H9 (cell line): ENCODE measurements at regions not wholly inside any gene's neighbourhood (a gene's known extent, or its start where the extent isn't known, plus 50 kb on each side); places are given as distances from the start of the nearest gene placed in this dataset.

Experiments
- DNase-seq: peaks from one replicate; pipeline ENCODE4 v3.0.0-alpha.2; 2017
- H2AFZ ChIP-seq: one replicate; pipeline ENCODE4 v1.6.1; 2013; ENCODE audit warnings: mild to moderate bottlenecking, low read length, control low read depth, moderate library complexity
- H2AK5ac ChIP-seq: 2 replicates; pipeline ENCODE4 v1.6.1; 2013; ENCODE audit warnings: low read length, control low read depth, mixed read lengths; ENCODE audit not compliant: insufficient read length
- H2BK120ac ChIP-seq: one replicate; pipeline ENCODE4 v1.6.1; 2013; ENCODE audit warnings: low read depth, mild to moderate bottlenecking, low read length, control low read depth, inconsistent platforms; ENCODE audit not compliant: poor library complexity, severe bottlenecking
- H2BK12ac ChIP-seq: 2 replicates; pipeline ENCODE4 v1.6.1; 2013; ENCODE audit warnings: low read length, control low read depth, mixed read lengths, low read depth; ENCODE audit not compliant: insufficient read length
- H2BK15ac ChIP-seq: 2 replicates; pipeline ENCODE4 v1.6.1; 2013; ENCODE audit warnings: low read depth, low read length, control low read depth
- H2BK20ac ChIP-seq: one replicate; pipeline ENCODE4 v1.6.1; 2013; ENCODE audit warnings: low read depth, mild to moderate bottlenecking, low read length, control low read depth, inconsistent platforms; ENCODE audit not compliant: poor library complexity, severe bottlenecking
- H2BK5ac ChIP-seq: 2 replicates; pipeline ENCODE4 v1.6.1; 2013; ENCODE audit warnings: low read length, control low read depth, mixed read lengths; ENCODE audit not compliant: insufficient read length
- H3K14ac ChIP-seq: 2 replicates; pipeline ENCODE4 v1.6.1; 2013; ENCODE audit warnings: low read length, control low read depth; ENCODE audit not compliant: insufficient read depth
- H3K18ac ChIP-seq: 2 replicates; pipeline ENCODE4 v1.6.1; 2013; ENCODE audit warnings: low read depth, mild to moderate bottlenecking, mixed read lengths, low read length, control low read depth; ENCODE audit not compliant: insufficient read length
- H3K23ac ChIP-seq: 2 replicates; pipeline ENCODE4 v1.6.1; 2013; ENCODE audit warnings: low read length, control low read depth, mixed read lengths, low read depth; ENCODE audit not compliant: insufficient read length
- H3K23me2 ChIP-seq: 2 replicates; pipeline ENCODE4 v1.6.1; 2013; ENCODE audit warnings: low read depth, mild to moderate bottlenecking, mixed read lengths, low read length, control low read depth; ENCODE audit not compliant: insufficient read length, poor library complexity, severe bottlenecking
- H3K27ac ChIP-seq: 2 replicates; pipeline ENCODE4 v1.5.1; 2013; ENCODE audit warnings: low read length, control low read depth, mixed read lengths, low read depth; ENCODE audit not compliant: insufficient read length
- H3K27me3 ChIP-seq: 2 replicates; pipeline ENCODE4 v1.6.1; 2013; ENCODE audit warnings: low read length, control low read depth, inconsistent platforms; ENCODE audit not compliant: insufficient read depth
- H3K4ac ChIP-seq: 2 replicates; pipeline ENCODE4 v1.6.1; 2013; ENCODE audit warnings: low read depth, mild to moderate bottlenecking, control low read depth, inconsistent platforms, low read length, moderate library complexity
- H3K4me1 ChIP-seq: 2 replicates; pipeline ENCODE4 v1.6.1; 2013; ENCODE audit warnings: low read length, control low read depth, inconsistent platforms; ENCODE audit not compliant: insufficient read depth
- H3K4me2 ChIP-seq: 2 replicates; pipeline ENCODE4 v1.6.1; 2013; ENCODE audit warnings: low read length, control low read depth, mixed read lengths; ENCODE audit not compliant: insufficient read length, insufficient read depth
- H3K56ac ChIP-seq: 2 replicates; pipeline ENCODE4 v1.6.1; 2013; ENCODE audit warnings: low read depth, mild to moderate bottlenecking, mixed read lengths, low read length, control low read depth; ENCODE audit not compliant: insufficient read length
- H3K79me1 ChIP-seq: 2 replicates; pipeline ENCODE4 v1.6.1; 2013; ENCODE audit warnings: low read depth, mild to moderate bottlenecking, moderate library complexity, low read length, control low read depth, inconsistent platforms; ENCODE audit not compliant: insufficient read depth, poor library complexity, severe bottlenecking
- H3K79me2 ChIP-seq: 2 replicates; pipeline ENCODE4 v1.6.1; 2013; ENCODE audit warnings: low read length, control low read depth, inconsistent platforms; ENCODE audit not compliant: insufficient read depth
- H3K9ac ChIP-seq: 2 replicates; pipeline ENCODE4 v1.6.1; 2013; ENCODE audit warnings: low read length, control low read depth, mixed read lengths; ENCODE audit not compliant: insufficient read length; ENCODE audit errors: extremely low read depth
- H3K9me3 ChIP-seq: one replicate; pipeline ENCODE4 v1.6.1; 2013; ENCODE audit warnings: low read depth, low read length, inconsistent platforms; ENCODE audit not compliant: control insufficient read depth
- H3T11ph ChIP-seq: one replicate; pipeline ENCODE4 v1.6.1; 2013; ENCODE audit warnings: mild to moderate bottlenecking, low read length, control low read depth, inconsistent platforms
- H4K20me1 ChIP-seq: one replicate; pipeline ENCODE4 v1.6.1; 2013; ENCODE audit not compliant: control insufficient read depth, insufficient read length, insufficient read depth
- H4K5ac ChIP-seq: 2 replicates; pipeline ENCODE4 v1.6.1; 2013; ENCODE audit warnings: low read depth, mild to moderate bottlenecking, mixed read lengths, low read length, control low read depth; ENCODE audit not compliant: insufficient read length
- H4K8ac ChIP-seq: replicated peaks from 2 replicates; pipeline ENCODE4 v1.6.1; 2013; ENCODE audit warnings: low read length, control low read depth, mixed read lengths, low read depth; ENCODE audit not compliant: insufficient read length
- H4K91ac ChIP-seq: 2 replicates; pipeline ENCODE4 v1.6.1; 2013; ENCODE audit warnings: low read depth, mild to moderate bottlenecking, moderate library complexity, mixed read lengths, low read length, control low read depth; ENCODE audit not compliant: insufficient read length
- H3K27ac Mint-ChIP-seq, 3 experiments: 2 replicates in 2 of 3; 3 replicates in 1 of 3; pipeline ENCODE4 v1.8.0; 2020 to 2021; ENCODE audit warnings: mixed read lengths in 3 of 3, mild to moderate bottlenecking in 1 of 3, moderate library complexity in 1 of 3
- H3K27me3 Mint-ChIP-seq: 2 replicates; pipeline ENCODE4 v1.8.0; 2021; ENCODE audit warnings: low read depth, mild to moderate bottlenecking, moderate library complexity, mixed read lengths
- H3K36me3 Mint-ChIP-seq, 3 experiments: 2 replicates in 2 of 3; 3 replicates in 1 of 3; pipeline ENCODE4 v1.8.0; 2020 to 2021; ENCODE audit warnings: low read depth in 3 of 3, mixed read lengths in 3 of 3; ENCODE audit not compliant: insufficient read depth in 1 of 3
- H3K4me1 Mint-ChIP-seq, 2 experiments: 2 replicates each; pipeline ENCODE4 v1.8.0; 2020; ENCODE audit warnings: mixed read lengths in 2 of 2
- H3K4me3 Mint-ChIP-seq, 2 experiments: 2 replicates in 1 of 2; 3 replicates in 1 of 2; pipeline ENCODE4 v1.8.0; 2020 to 2021; ENCODE audit warnings: mild to moderate bottlenecking in 2 of 2, mixed read lengths in 2 of 2, moderate library complexity in 1 of 2
- H3K9me3 Mint-ChIP-seq, 2 experiments: 2 replicates in 1 of 2; 3 replicates in 1 of 2; pipeline ENCODE4 v1.8.0; 2020; ENCODE audit warnings: mild to moderate bottlenecking in 2 of 2, mixed read lengths in 2 of 2, moderate library complexity in 1 of 2
- WGBS: extraction: QIAGEN DNeasy Blood & Tissue Kit; methylation state at CpG from one replicate; pipeline ENCODE4 v1.1.7; 2013; ENCODE audit warnings: missing lambda C conversion rate, low lambda C conversion rate, mixed read lengths; ENCODE audit not compliant: insufficient read length; ENCODE audit errors: extremely low coverage; 5-methylcytosine and 5-hydroxymethylcytosine counted together
- TF ChIP-seq, protein P1 (sequence below): fragments of 200-600 bp; sonication (generic); conservative IDR thresholded peaks from 3 replicates; pipeline ENCODE4 v1.8.0; 2021; ENCODE audit warnings: antibody characterized with exemption, mild to moderate bottlenecking

DNA sequence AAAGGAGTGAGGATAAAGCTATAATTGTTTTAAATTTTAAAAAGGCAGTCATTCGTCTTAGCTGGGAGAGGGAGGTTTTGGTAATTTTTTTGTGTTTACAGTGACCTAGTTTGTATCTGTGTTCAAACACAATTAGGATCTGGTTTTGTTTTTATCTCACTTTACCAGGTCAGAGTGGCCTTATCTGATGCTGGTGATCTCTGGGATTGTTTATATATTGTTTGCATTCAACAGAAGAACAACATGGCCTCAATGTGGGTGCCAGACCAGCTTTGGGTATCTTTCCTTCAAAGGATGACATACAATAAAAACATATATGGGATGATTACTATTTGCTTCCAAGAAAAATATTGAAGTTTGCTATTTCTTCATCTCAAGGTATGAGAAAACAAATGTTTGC, 272.2 kb upstream of the UGT8 start:
- no peaks in the 10 kb centered on the region for H3K9me3 Mint-ChIP-seq
- TF ChIP-seq, protein P1, sequence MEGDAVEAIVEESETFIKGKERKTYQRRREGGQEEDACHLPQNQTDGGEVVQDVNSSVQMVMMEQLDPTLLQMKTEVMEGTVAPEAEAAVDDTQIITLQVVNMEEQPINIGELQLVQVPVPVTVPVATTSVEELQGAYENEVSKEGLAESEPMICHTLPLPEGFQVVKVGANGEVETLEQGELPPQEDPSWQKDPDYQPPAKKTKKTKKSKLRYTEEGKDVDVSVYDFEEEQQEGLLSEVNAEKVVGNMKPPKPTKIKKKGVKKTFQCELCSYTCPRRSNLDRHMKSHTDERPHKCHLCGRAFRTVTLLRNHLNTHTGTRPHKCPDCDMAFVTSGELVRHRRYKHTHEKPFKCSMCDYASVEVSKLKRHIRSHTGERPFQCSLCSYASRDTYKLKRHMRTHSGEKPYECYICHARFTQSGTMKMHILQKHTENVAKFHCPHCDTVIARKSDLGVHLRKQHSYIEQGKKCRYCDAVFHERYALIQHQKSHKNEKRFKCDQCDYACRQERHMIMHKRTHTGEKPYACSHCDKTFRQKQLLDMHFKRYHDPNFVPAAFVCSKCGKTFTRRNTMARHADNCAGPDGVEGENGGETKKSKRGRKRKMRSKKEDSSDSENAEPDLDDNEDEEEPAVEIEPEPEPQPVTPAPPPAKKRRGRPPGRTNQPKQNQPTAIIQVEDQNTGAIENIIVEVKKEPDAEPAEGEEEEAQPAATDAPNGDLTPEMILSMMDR, result no peak
- H3K36me3 Mint-ChIP-seq, result no peaks in the 10 kb centered on the region
- H3K27ac Mint-ChIP-seq, result peak overlapping the region in 1 of 3 experiments; percentile 15; a peak in 1 of 7 replicates
- Histone ChIP-seq H3K23ac (no peak overlapping the region), H4K8ac (no peak overlapping the region), H4K5ac (no peak overlapping the region), H3T11ph (no peak overlapping the region), H3K79me2 (no peaks in the 10 kb centered on the region), H3K9ac (no peak overlapping the region), H3K4ac (no peak overlapping the region), H4K20me1 (no peaks in the 10 kb centered on the region), H2BK120ac (no peak overlapping the region), H2BK15ac (no peak overlapping the region), H2AFZ (no peak overlapping the region), H2AK5ac (no peak overlapping the region), H2BK5ac (no peak overlapping the region), H3K56ac (no peak overlapping the region), H3K27ac (no peak overlapping the region), H2BK20ac (no peak overlapping the region), H3K23me2 (no peaks in the 10 kb centered on the region), H3K9me3 (no peaks in the 10 kb centered on the region), H2BK12ac (no peak overlapping the region), H3K27me3 (no peaks in the 10 kb centered on the region), H3K4me2 (no peak overlapping the region), H3K79me1 (no peaks in the 10 kb centered on the region), H3K18ac (no peak overlapping the region), H3K4me1 (peaks cover 2% of the 10 kb centered on the region; the same call in 1 of the 2 replicates), H3K14ac (no peak overlapping the region), H4K91ac (no peak overlapping the region)
- DNase-seq, result no peak
- 0 out of 4 replicates have a peak, but pooled peaks cover 0 to 3% of the 10 kb centered on the region in 2 experiments for H3K4me1 Mint-ChIP-seq
- no peak overlapping the region for H3K4me3 Mint-ChIP-seq
- no peaks in the 10 kb centered on the region for H3K27me3 Mint-ChIP-seq
- WGBS, result no CpG with 5 or more reads among the region's 1 CpG
